IMR-90 (cell line): ENCODE measurements at regions not wholly inside any gene's neighbourhood (a gene's known extent, or its start where the extent isn't known, plus 50 kb on each side); places are given as distances from the start of the nearest gene placed in this dataset.

ENCODE experiments used
- ATAC-seq: fragments of 200-7000 bp; cut with Tn5 transposase; 2 replicates; pipeline ENCODE4 v1.9.1; 2020; ENCODE audit warnings: low read depth, mild to moderate bottlenecking, moderate library complexity
- BruUV-seq: library from RNA; stranded (reverse); fragments of 400-500 nt; replicated peaks from 2 replicates; lab custom pipeline; 2021; lab: Mats Ljungman, UMichigan
- CTCF ChIA-PET: fragments of 300-600 bp; formaldehyde crosslinking; extraction: SDS; loops from one replicate; lab custom pipeline; 2021; ENCODE audit warnings: antibody characterized with exemption; lab: Yijun Ruan, JAX
- POLR2A ChIA-PET: fragments of 300-600 bp; sonication (Branson Sonifier 250); formaldehyde crosslinking; loops from one replicate; lab custom pipeline; 2022; ENCODE audit warnings: antibody characterized with exemption; ENCODE audit not compliant: unreplicated experiment; lab: Charles Lee
- DNase-seq: peaks from one replicate; pipeline ENCODE4 v3.0.0; 2013
- H2AFZ ChIP-seq: replicated peaks from 2 replicates; pipeline ENCODE3; 2013; ENCODE audit warnings: low read length, mild to moderate bottlenecking; ENCODE audit not compliant: poor library complexity
- H2AK5ac ChIP-seq: 2 replicates; pipeline ENCODE4 v1.6.1; 2013; ENCODE audit warnings: low read depth, low read length, inconsistent platforms
- H2AK9ac ChIP-seq: replicated peaks from 2 replicates; pipeline ENCODE3; 2013; ENCODE audit warnings: mild to moderate bottlenecking, low read depth, low read length, moderate library complexity; ENCODE audit not compliant: poor library complexity
- H2BK120ac ChIP-seq: 2 replicates; pipeline ENCODE4 v1.6.1; 2013; ENCODE audit warnings: low read depth, low read length, inconsistent platforms
- H2BK15ac ChIP-seq: 3 replicates; pipeline ENCODE4 v1.6.1; 2013; ENCODE audit warnings: low read depth, low read length, inconsistent platforms
- H2BK20ac ChIP-seq: 2 replicates; pipeline ENCODE4 v1.6.1; 2013; ENCODE audit warnings: low read depth, mild to moderate bottlenecking, inconsistent platforms, low read length, moderate library complexity
- H2BK5ac ChIP-seq: 2 replicates; pipeline ENCODE4 v1.6.1; 2013; ENCODE audit warnings: mild to moderate bottlenecking, low read depth, low read length, inconsistent platforms; ENCODE audit not compliant: poor library complexity, severe bottlenecking
- H3K14ac ChIP-seq: replicated peaks from 2 replicates; pipeline ENCODE4 v1.6.1; 2013; ENCODE audit warnings: low read depth, low read length, inconsistent platforms
- H3K18ac ChIP-seq: 2 replicates; pipeline ENCODE4 v1.6.1; 2013; ENCODE audit warnings: low read depth, low read length, control low read depth
- H3K23ac ChIP-seq: 2 replicates; pipeline ENCODE4 v1.6.1; 2013; ENCODE audit warnings: low read depth, low read length, inconsistent platforms
- H3K27ac ChIP-seq: 2 replicates; pipeline ENCODE4 v1.5.1; 2013; ENCODE audit warnings: mild to moderate bottlenecking, control low read depth, low read length; ENCODE audit not compliant: insufficient read depth
- H3K27me3 ChIP-seq: 2 replicates; pipeline ENCODE4 v1.6.1; 2013; ENCODE audit warnings: low read length; ENCODE audit not compliant: control insufficient read depth, insufficient read depth
- H3K36me3 ChIP-seq: 2 replicates; pipeline ENCODE4 v1.6.1; 2013; ENCODE audit warnings: low read length, mixed read lengths; ENCODE audit not compliant: control insufficient read depth, insufficient read depth
- H3K4ac ChIP-seq: 2 replicates; pipeline ENCODE4 v1.6.1; 2013; ENCODE audit warnings: low read depth, low read length, inconsistent platforms
- H3K4me1 ChIP-seq: 2 replicates; pipeline ENCODE4 v1.6.1; 2013; ENCODE audit warnings: low read length, mixed read lengths; ENCODE audit not compliant: control insufficient read depth, insufficient read depth
- H3K4me2 ChIP-seq: 2 replicates; pipeline ENCODE4 v1.6.1; 2013; ENCODE audit warnings: low read depth, mild to moderate bottlenecking, control low read depth, low read length, moderate library complexity
- H3K4me3 ChIP-seq: 2 replicates; pipeline ENCODE4 v1.5.1; 2013; ENCODE audit warnings: low read depth, mild to moderate bottlenecking, control low read depth, low read length, moderate library complexity; ENCODE audit not compliant: insufficient read depth
- H3K56ac ChIP-seq: 2 replicates; pipeline ENCODE4 v1.6.1; 2013; ENCODE audit warnings: low read length, inconsistent platforms; ENCODE audit not compliant: insufficient read depth; ENCODE audit errors: extremely low read depth
- H3K79me1 ChIP-seq, 2 experiments: 2 replicates each; pipeline ENCODE4 v1.6.1; 2013; ENCODE audit warnings: low read length in 2 of 2, inconsistent platforms in 1 of 2, low read depth in 1 of 2
- H3K9ac ChIP-seq: 2 replicates; pipeline ENCODE4 v1.6.1; 2013; ENCODE audit warnings: low read depth, low read length, control low read depth
- H3K9me1 ChIP-seq: 2 replicates; pipeline ENCODE4 v1.6.1; 2013; ENCODE audit warnings: low read length, inconsistent platforms; ENCODE audit not compliant: insufficient read depth
- H3K9me3 ChIP-seq: 2 replicates; pipeline ENCODE4 v1.6.1; 2013; ENCODE audit warnings: low read length; ENCODE audit not compliant: control insufficient read depth, insufficient read depth
- H4K20me1 ChIP-seq: 2 replicates; pipeline ENCODE4 v1.6.1; 2013; ENCODE audit warnings: low read length, inconsistent platforms; ENCODE audit not compliant: insufficient read depth
- H4K5ac ChIP-seq: 2 replicates; pipeline ENCODE4 v1.6.1; 2013; ENCODE audit warnings: mild to moderate bottlenecking, low read depth, low read length, control low read depth
- H4K8ac ChIP-seq, 2 experiments: 2 replicates each; pipeline ENCODE4 v1.6.1; 2013; ENCODE audit warnings: low read depth in 2 of 2, low read length in 2 of 2, control low read depth in 1 of 2, inconsistent platforms in 1 of 2
- H4K91ac ChIP-seq: 2 replicates; pipeline ENCODE4 v1.6.1; 2013; ENCODE audit warnings: low read depth, low read length, inconsistent platforms; ENCODE audit not compliant: insufficient read depth
- CEBPB ChIP-seq: IDR thresholded peaks from 2 replicates; pipeline ENCODE4 v1.6.1; 2012; ENCODE audit warnings: low read depth, low read length, improper control_type of control experiment
- CHD1 ChIP-seq: IDR thresholded peaks from 2 replicates; pipeline ENCODE4 v1.6.1; 2012; ENCODE audit warnings: low read depth, low read length, improper control_type of control experiment
- CTCF ChIP-seq: conservative IDR thresholded peaks from 2 replicates; pipeline ENCODE4 v1.5.1; 2012; ENCODE audit warnings: mild to moderate bottlenecking, low read depth, low read length, improper control_type of control experiment
- ELK1 ChIP-seq: fragments of 150-350 bp; IDR thresholded peaks from 2 replicates; pipeline ENCODE4 v1.6.1; 2016; ENCODE audit warnings: low read depth, mild to moderate bottlenecking, low read length, moderate library complexity, borderline replicate concordance
- FOS ChIP-seq: fragments of 150-350 bp; IDR thresholded peaks from 2 replicates; pipeline ENCODE4 v1.6.1; 2016; ENCODE audit warnings: low read depth, low read length
- MAFK ChIP-seq: IDR thresholded peaks from 2 replicates; pipeline ENCODE4 v1.6.1; 2012; ENCODE audit warnings: low read depth, low read length, improper control_type of control experiment
- MAZ ChIP-seq: IDR thresholded peaks from 2 replicates; pipeline ENCODE4 v1.6.1; 2012; ENCODE audit warnings: low read depth, mild to moderate bottlenecking, low read length, improper control_type of control experiment, moderate library complexity, borderline replicate concordance
- NFE2L2 ChIP-seq: fragments of 150-350 bp; IDR thresholded peaks from 2 replicates; pipeline ENCODE4 v1.6.1; 2016; ENCODE audit warnings: low read depth, mild to moderate bottlenecking, low read length
- POLR2A ChIP-seq: IDR thresholded peaks from 2 replicates; pipeline ENCODE4 v1.6.1; 2012; ENCODE audit warnings: mild to moderate bottlenecking, low read depth, low read length
- RAD21 ChIP-seq: IDR thresholded peaks from 2 replicates; pipeline ENCODE4 v1.6.1; 2012; ENCODE audit warnings: low read length, improper control_type of control experiment
- RCOR1 ChIP-seq: IDR thresholded peaks from 2 replicates; pipeline ENCODE4 v1.6.1; 2012; ENCODE audit warnings: mild to moderate bottlenecking, low read length, improper control_type of control experiment; ENCODE audit not compliant: insufficient replicate concordance
- RFX5 ChIP-seq: IDR thresholded peaks from 2 replicates; pipeline ENCODE4 v1.8.0; 2012; ENCODE audit warnings: low read depth, mild to moderate bottlenecking, low read length, moderate library complexity
- SMC3 ChIP-seq: fragments of 150-350 bp; IDR thresholded peaks from 2 replicates; pipeline ENCODE4 v1.6.1; 2016; ENCODE audit warnings: low read depth, mild to moderate bottlenecking, antibody characterized with exemption, low read length, moderate library complexity
- USF2 ChIP-seq: fragments of 150-350 bp; IDR thresholded peaks from 2 replicates; pipeline ENCODE4 v1.6.1; 2017; ENCODE audit warnings: mild to moderate bottlenecking, antibody characterized with exemption, low read length, low read depth
- WGBS, 2 experiments: methylation state at CpG; one replicate each; pipeline versions ENCODE4 v1.1.5 to v1.1.7; 2013; ENCODE audit warnings: missing lambda C conversion rate in 2 of 2; ENCODE audit not compliant: insufficient read length in 1 of 2; ENCODE audit errors: extremely low coverage in 2 of 2; 5-methylcytosine and 5-hydroxymethylcytosine counted together
- dilution Hi-C: fragments of 300-500 bp; cut with HindIII; formaldehyde crosslinking; loops from one replicate; pipeline ENCODE4 v1.14.3; 2018; ENCODE audit warnings: low sequenced_read_pairs; ENCODE audit not compliant: unreplicated experiment
- in situ Hi-C: fragments of 300-500 bp; cut with MboI; formaldehyde crosslinking; loops from 3 replicates; pipeline ENCODE4 v1.14.3; 2019; ENCODE audit warnings: low sequenced_read_pairs, inconsistent platforms, mixed read lengths
- intact Hi-C: fragments of 100-400 bp; cut with micrococcal nuclease; formaldehyde crosslinking; loops from 2 replicates; pipeline ENCODE4 v1.10.0; 2022

- TF ChIP-seq CTCF = no peak
- no peak for TF ChIP-seq RAD21
- no peak for TF ChIP-seq MAZ
- no peak for TF ChIP-seq CEBPB
Measured at GRCh38 chr6:14546036-14546435, 428.5 kb downstream of the CD83 start (continued).

GRCh38 chr6:14547284-14547998 is 429.9 kb downstream of the CD83 start:
- dilution Hi-C loops = no loop called here
- Histone ChIP-seq H2BK120ac (no peak overlapping the region), H3K4me2 (no peak overlapping the region), H3K4ac (no peak overlapping the region), H2BK20ac (no peak overlapping the region), H2AFZ (no peak overlapping the region), H3K36me3 (no peaks in the 10 kb centered on the region), H4K5ac (no peak overlapping the region), H3K27ac (no peak overlapping the region), H2AK9ac (no peak overlapping the region), H3K56ac (no peak overlapping the region), H4K20me1 (no peaks in the 10 kb centered on the region), H2BK15ac (no peak overlapping the region), H2AK5ac (no peak overlapping the region), H3K14ac (no peak overlapping the region), H3K4me3 (no peak overlapping the region), H3K23ac (no peak overlapping the region), H4K8ac (no peak overlapping the region), H2BK5ac (no peak overlapping the region), H3K9me3 (no peaks in the 10 kb centered on the region), H3K18ac (no peak overlapping the region), H3K27me3 (peaks cover 2% of the 10 kb centered on the region; the same call in 1 of the 2 replicates), H3K9ac (no peak overlapping the region), H4K91ac (no peak overlapping the region), H3K9me1 (no peaks in the 10 kb centered on the region), H3K4me1 (peaks cover 2% of the 10 kb centered on the region), H3K79me1 (no peaks in the 10 kb centered on the region)
- CTCF ChIA-PET = no interaction called here
- POLR2A ChIA-PET = no interaction called here
- DNase-seq (no peak), ATAC-seq (no peak)
- intact Hi-C loops = no loop called here
- BruUV-seq = no TSS peak
- in situ Hi-C loops = no loop called here
- 100% methylated on average over 1 of the region's 6 CpGs; no CpG with 5 or more reads in 1 of the 2 experiments for WGBS, 2 experiments
- TF ChIP-seq SMC3 (no peak), FOS (no peak), USF2 (no peak), CEBPB (no peak), NFE2L2 (no peak), RAD21 (no peak), CHD1 (no peak), ELK1 (no peak), RCOR1 (no peak), POLR2A (no peak), MAFK (no peak), RFX5 (no peak), MAZ (no peak)
